ENCODE measurements at regions not wholly inside any gene's neighbourhood (a gene's known extent, or its start where the extent isn't known, plus 50 kb on each side); places are given as distances from the start of the nearest gene placed in this dataset.

DNA sequence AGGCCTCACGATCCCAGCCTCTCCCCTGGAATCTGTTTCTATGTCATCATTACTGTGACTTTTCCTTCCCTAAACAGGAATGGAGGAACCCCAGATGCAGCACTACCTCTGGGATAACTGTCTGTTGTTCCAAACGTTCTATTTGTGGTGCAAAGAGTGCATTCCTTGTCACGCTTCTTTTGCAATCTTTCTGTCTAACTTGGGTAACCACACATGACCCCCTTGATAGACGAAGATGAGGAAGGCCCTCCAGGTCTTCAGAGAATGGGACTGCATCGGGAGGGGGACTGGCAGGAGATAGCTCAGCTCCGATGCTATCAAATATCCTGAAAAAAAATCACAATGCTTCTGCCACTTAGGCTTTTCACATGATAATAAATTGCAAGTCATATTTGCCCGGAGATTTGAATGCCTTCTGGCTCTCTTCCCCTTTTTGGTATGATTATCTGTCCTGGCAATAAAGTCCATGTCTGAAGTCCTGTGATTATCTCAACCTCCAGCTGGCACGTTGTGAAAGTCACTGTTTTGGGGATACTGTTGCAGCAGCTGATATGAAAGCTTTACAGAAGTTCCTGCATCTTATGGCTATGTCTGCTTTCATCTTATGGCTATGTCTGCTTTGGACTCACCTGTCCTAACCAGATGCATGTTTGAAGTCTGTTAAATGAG is 148.7 kb upstream of the LMO4 start (continued):
- TF ChIP-seq CEBPG (CRISPR knock-in tag; IDR thresholded peaks at IDR 0.05): peak; percentile 48
- TF ChIP-seq CEBPG (tag; conservative IDR thresholded peaks at IDR 0.05 in 1 of 2, IDR thresholded peaks at IDR 0.05 in 1 of 2): 0 out of 4 replicates have a peak, but pooled peaks of 1 of the 2 experiments have one; percentile 30
- peak; percentile 83 for TF ChIP-seq MEF2D (tag; conservative IDR thresholded peaks at IDR 0.05; ENCODE audit: low read depth)
- no peak for TF ChIP-seq MTF1 (CRISPR knock-in tag; IDR thresholded peaks at IDR 0.05; ENCODE audit: borderline replicate concordance)
- TF ChIP-seq, protein P1, sequence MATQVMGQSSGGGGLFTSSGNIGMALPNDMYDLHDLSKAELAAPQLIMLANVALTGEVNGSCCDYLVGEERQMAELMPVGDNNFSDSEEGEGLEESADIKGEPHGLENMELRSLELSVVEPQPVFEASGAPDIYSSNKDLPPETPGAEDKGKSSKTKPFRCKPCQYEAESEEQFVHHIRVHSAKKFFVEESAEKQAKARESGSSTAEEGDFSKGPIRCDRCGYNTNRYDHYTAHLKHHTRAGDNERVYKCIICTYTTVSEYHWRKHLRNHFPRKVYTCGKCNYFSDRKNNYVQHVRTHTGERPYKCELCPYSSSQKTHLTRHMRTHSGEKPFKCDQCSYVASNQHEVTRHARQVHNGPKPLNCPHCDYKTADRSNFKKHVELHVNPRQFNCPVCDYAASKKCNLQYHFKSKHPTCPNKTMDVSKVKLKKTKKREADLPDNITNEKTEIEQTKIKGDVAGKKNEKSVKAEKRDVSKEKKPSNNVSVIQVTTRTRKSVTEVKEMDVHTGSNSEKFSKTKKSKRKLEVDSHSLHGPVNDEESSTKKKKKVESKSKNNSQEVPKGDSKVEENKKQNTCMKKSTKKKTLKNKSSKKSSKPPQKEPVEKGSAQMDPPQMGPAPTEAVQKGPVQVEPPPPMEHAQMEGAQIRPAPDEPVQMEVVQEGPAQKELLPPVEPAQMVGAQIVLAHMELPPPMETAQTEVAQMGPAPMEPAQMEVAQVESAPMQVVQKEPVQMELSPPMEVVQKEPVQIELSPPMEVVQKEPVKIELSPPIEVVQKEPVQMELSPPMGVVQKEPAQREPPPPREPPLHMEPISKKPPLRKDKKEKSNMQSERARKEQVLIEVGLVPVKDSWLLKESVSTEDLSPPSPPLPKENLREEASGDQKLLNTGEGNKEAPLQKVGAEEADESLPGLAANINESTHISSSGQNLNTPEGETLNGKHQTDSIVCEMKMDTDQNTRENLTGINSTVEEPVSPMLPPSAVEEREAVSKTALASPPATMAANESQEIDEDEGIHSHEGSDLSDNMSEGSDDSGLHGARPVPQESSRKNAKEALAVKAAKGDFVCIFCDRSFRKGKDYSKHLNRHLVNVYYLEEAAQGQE (IDR thresholded peaks at IDR 0.05; ENCODE audit: borderline replicate concordance): peak; percentile 22; the same call in 1 of the 2 replicates
- TF ChIP-seq, protein P1 (CRISPR knock-in tag; IDR thresholded peaks at IDR 0.05; ENCODE audit: low read depth): no peak
- TF ChIP-seq RBM22 (IDR thresholded peaks at IDR 0.05; ENCODE audit: low read depth, low read length, poor library complexity, severe bottlenecking): no peak
- TF ChIP-seq NR3C1 (CRISPR knock-in tag; IDR thresholded peaks at IDR 0.05): no peak
- no peak for TF ChIP-seq ZFP30 (CRISPR knock-in tag; IDR thresholded peaks at IDR 0.05; ENCODE audit: borderline replicate concordance)
- peak; percentile 55 for TF ChIP-seq MEIS2 (IDR thresholded peaks at IDR 0.05; ENCODE audit: partially characterized antibody)
- TF ChIP-seq FOXJ3 (CRISPR knock-in tag; IDR thresholded peaks at IDR 0.05): no peak
- TF ChIP-seq ZNF551 (CRISPR knock-in tag; IDR thresholded peaks at IDR 0.05): no peak
- no peak for TF ChIP-seq MCM3 (IDR thresholded peaks at IDR 0.05)
- TF ChIP-seq ATF7 (IDR thresholded peaks at IDR 0.05): peak; percentile 42
- peak; percentile 80 for TF ChIP-seq FOSL1 (tag; conservative IDR thresholded peaks at IDR 0.05)
- peak; percentile 90 for TF ChIP-seq ZNF589 (CRISPR knock-in tag; IDR thresholded peaks at IDR 0.05; ENCODE audit: low read depth)
- no peak for TF ChIP-seq SMAD2 (IDR thresholded peaks at IDR 0.05; ENCODE audit: low read depth, low read length)
- 0 out of 2 replicates have a peak, but pooled peaks have one; percentile 39 for TF ChIP-seq MBD2 (IDR thresholded peaks at IDR 0.05; ENCODE audit: borderline replicate concordance, low read depth)
- no peak for TF ChIP-seq ZNF184 (CRISPR knock-in tag; IDR thresholded peaks at IDR 0.05)
- no peak for TF ChIP-seq HNRNPLL (IDR thresholded peaks at IDR 0.05; ENCODE audit: low read depth, low read length, poor library complexity, severe bottlenecking)
- no peak for TF ChIP-seq U2AF2 (optimal IDR thresholded peaks at IDR 0.05; ENCODE audit: low read depth, low read length)
- TF ChIP-seq GTF2E2 (tag; IDR thresholded peaks at IDR 0.05): no peak
